H1 (cell line): ENCODE measurements at regions not wholly inside any gene's neighbourhood (a gene's known extent, or its start where the extent isn't known, plus 50 kb on each side); places are given as distances from the start of the nearest gene placed in this dataset.

Experiments used
- CTCF ChIA-PET: fragments of 300-600 bp; sonication (Branson Sonifier 250); formaldehyde crosslinking; loops from one replicate; lab custom pipeline; 2021; ENCODE audit not compliant: partially characterized antibody; lab: Charles Lee
- POLR2A ChIA-PET: fragments of 300-600 bp; sonication (Branson Sonifier 250); formaldehyde crosslinking; loops from one replicate; lab custom pipeline; 2021; ENCODE audit warnings: inconsistent platforms; ENCODE audit not compliant: partially characterized antibody; lab: Charles Lee
- DNase-seq, 2 experiments: peaks; one replicate each; pipeline versions ENCODE4 v3.0.0 to v3.0.0-alpha.2; 2010 to 2022; ENCODE audit warnings: low spot score in 2 of 2, low read depth in 1 of 2, mixed read lengths in 1 of 2
- FAIRE-seq: peaks from 2 replicates; lab custom pipeline; 2011; peaks lifted over from hg19 to GRCh38; lab: Jason Lieb, UNC
- H2AFZ ChIP-seq: 2 replicates; pipeline ENCODE4 v1.8.1; 2012; ENCODE audit warnings: low read length, inconsistent platforms
- H2AK5ac ChIP-seq: 2 replicates; pipeline ENCODE4 v1.6.1; 2013; ENCODE audit warnings: low read depth, low read length
- H2BK120ac ChIP-seq: replicated peaks from 2 replicates; pipeline ENCODE3; 2013; ENCODE audit warnings: low read depth, low read length, inconsistent platforms
- H2BK12ac ChIP-seq: 2 replicates; pipeline ENCODE4 v1.6.1; 2013; ENCODE audit warnings: low read depth, low read length
- H2BK15ac ChIP-seq: 2 replicates; pipeline ENCODE4 v1.6.1; 2013; ENCODE audit warnings: low read length
- H2BK20ac ChIP-seq: 2 replicates; pipeline ENCODE4 v1.6.1; 2013; ENCODE audit warnings: low read length
- H2BK5ac ChIP-seq: 2 replicates; pipeline ENCODE4 v1.6.1; 2013; ENCODE audit warnings: low read depth, low read length
- H3K14ac ChIP-seq: 2 replicates; pipeline ENCODE4 v1.6.1; 2013; ENCODE audit warnings: inconsistent platforms; ENCODE audit not compliant: insufficient read length
- H3K18ac ChIP-seq: 2 replicates; pipeline ENCODE4 v1.6.1; 2013; ENCODE audit warnings: low read length; ENCODE audit errors: extremely low read depth
- H3K23ac ChIP-seq: 2 replicates; pipeline ENCODE4 v1.6.1; 2013; ENCODE audit warnings: inconsistent platforms; ENCODE audit not compliant: insufficient read length
- H3K23me2 ChIP-seq: 2 replicates; pipeline ENCODE4 v1.6.1; 2013; ENCODE audit warnings: low read depth, low read length
- H3K27ac ChIP-seq: 2 replicates; pipeline ENCODE4 v1.6.1; 2011; ENCODE audit warnings: low read depth, low read length, inconsistent platforms
- H3K27me3 ChIP-seq, 4 experiments: replicated peaks in 1 of 4; 1 replicate in 1 of 4; 2 replicates in 3 of 4; pipeline versions ENCODE4 v1.6.1 to v1.8.1; 2011 to 2013; ENCODE audit warnings: low read length in 3 of 4, mild to moderate bottlenecking in 3 of 4, inconsistent platforms in 2 of 4, mixed read lengths in 2 of 4, moderate library complexity in 1 of 4; ENCODE audit not compliant: control insufficient read depth in 3 of 4, insufficient read depth in 3 of 4; ENCODE audit errors: extremely low read depth in 1 of 4
- H3K36me3 ChIP-seq, 4 experiments: 2 replicates each; pipeline versions ENCODE4 v1.6.1 to v1.8.1; 2011 to 2013; ENCODE audit warnings: mild to moderate bottlenecking in 4 of 4, low read length in 3 of 4, moderate library complexity in 2 of 4, control low read depth in 1 of 4, inconsistent platforms in 1 of 4; ENCODE audit not compliant: insufficient read depth in 4 of 4, control insufficient read depth in 2 of 4
- H3K4ac ChIP-seq: replicated peaks from 2 replicates; pipeline ENCODE3; 2013; ENCODE audit warnings: low read length, low read depth, mixed read lengths, inconsistent platforms; ENCODE audit not compliant: insufficient read length
- H3K4me1 ChIP-seq, 4 experiments: replicated peaks in 1 of 4; 1 replicate in 1 of 4; 2 replicates in 3 of 4; pipeline versions ENCODE4 v1.6.1 to v1.8.1; 2011 to 2013; ENCODE audit warnings: low read length in 3 of 4, inconsistent platforms in 2 of 4, mixed read lengths in 1 of 4; ENCODE audit not compliant: insufficient read depth in 4 of 4, control insufficient read depth in 3 of 4
- H3K4me2 ChIP-seq, 2 experiments: 2 replicates each; pipeline versions ENCODE4 v1.6.1 to v1.8.1; 2011 to 2013; ENCODE audit warnings: low read depth in 2 of 2, low read length in 2 of 2, control low read depth in 1 of 2, inconsistent platforms in 1 of 2, mild to moderate bottlenecking in 1 of 2; ENCODE audit not compliant: insufficient read depth in 1 of 2
- H3K4me3 ChIP-seq, 4 experiments: fragments of 200-600, 300-600 bp in 1 of 4; sonication (generic), shearing (Covaris generic), sonication (Bioruptor Twin) in 1 of 4; 2 replicates each; pipeline versions ENCODE4 v1.5.1 to v1.8.1; 2011 to 2016; ENCODE audit warnings: low read length in 4 of 4, low read depth in 3 of 4, control low read depth in 2 of 4, inconsistent platforms in 2 of 4, mild to moderate bottlenecking in 2 of 4, mixed read lengths in 1 of 4, moderate library complexity in 1 of 4; ENCODE audit not compliant: insufficient read depth in 2 of 4; ENCODE audit errors: extremely low read depth in 1 of 4
- H3K56ac ChIP-seq: replicated peaks from 2 replicates; pipeline ENCODE3; 2013; ENCODE audit warnings: low read depth, mild to moderate bottlenecking, mixed read lengths, low read length, inconsistent platforms; ENCODE audit not compliant: insufficient read length
- H3K79me1 ChIP-seq: 2 replicates; pipeline ENCODE4 v1.6.1; 2013; ENCODE audit warnings: low read depth, low read length, control low read depth
- H3K79me2 ChIP-seq, 2 experiments: 2 replicates each; pipeline versions ENCODE4 v1.6.1 to v1.8.1; 2012 to 2013; ENCODE audit warnings: low read length in 2 of 2, mild to moderate bottlenecking in 2 of 2, inconsistent platforms in 1 of 2; ENCODE audit not compliant: insufficient read depth in 2 of 2, control insufficient read depth in 1 of 2
- H3K9ac ChIP-seq, 4 experiments: replicated peaks in 1 of 4; 1 replicate in 1 of 4; 2 replicates in 3 of 4; pipeline versions ENCODE4 v1.6.1 to v1.8.1; 2011 to 2013; ENCODE audit warnings: low read depth in 3 of 4, low read length in 3 of 4, control low read depth in 2 of 4, mild to moderate bottlenecking in 2 of 4, moderate library complexity in 2 of 4, inconsistent platforms in 1 of 4; ENCODE audit errors: extremely low read depth in 1 of 4
- H3K9me3 ChIP-seq, 2 experiments: 2 replicates each; pipeline versions ENCODE4 v1.6.1 to v1.8.1; 2012 to 2013; ENCODE audit warnings: mild to moderate bottlenecking in 2 of 2, moderate library complexity in 2 of 2, control low read depth in 1 of 2, inconsistent platforms in 1 of 2, low read depth in 1 of 2, low read length in 1 of 2, mixed read lengths in 1 of 2; ENCODE audit not compliant: insufficient read depth in 2 of 2
- H4K20me1 ChIP-seq, 2 experiments: replicated peaks in 1 of 2; 2 replicates each; pipeline versions ENCODE3 to v1.8.1; 2011 to 2013; ENCODE audit warnings: inconsistent platforms in 2 of 2, low read length in 2 of 2, mild to moderate bottlenecking in 1 of 2; ENCODE audit not compliant: insufficient read depth in 2 of 2, control insufficient read depth in 1 of 2
- H4K5ac ChIP-seq: 2 replicates; pipeline ENCODE4 v1.6.1; 2013; ENCODE audit warnings: low read length, low read depth, mixed read lengths, inconsistent platforms; ENCODE audit not compliant: insufficient read length
- H4K8ac ChIP-seq: 2 replicates; pipeline ENCODE4 v1.8.0; 2013; ENCODE audit warnings: mild to moderate bottlenecking, moderate library complexity, low read length, inconsistent platforms; ENCODE audit not compliant: insufficient read depth; ENCODE audit errors: extremely low read depth
- H4K91ac ChIP-seq: replicated peaks from 2 replicates; pipeline ENCODE3; 2013; ENCODE audit warnings: low read length, mixed read lengths, inconsistent platforms; ENCODE audit not compliant: insufficient read length
- TAF7 ChIP-seq: optimal IDR thresholded peaks from 2 replicates; pipeline ENCODE3; 2011; ENCODE audit warnings: low read depth, mild to moderate bottlenecking, inconsistent platforms, low read length, moderate library complexity, borderline replicate concordance
- WGBS, 2 experiments: shearing (Covaris generic) in 1 of 2; methylation state at CpG; one replicate each; pipeline versions ENCODE4 v1.1.6 to v1.1.7; 2013 to 2015; ENCODE audit warnings: low lambda C conversion rate in 2 of 2, mixed read lengths in 2 of 2, inconsistent platforms in 1 of 2, low coverage in 1 of 2, missing lambda C conversion rate in 1 of 2; ENCODE audit not compliant: insufficient replicate concordance in 2 of 2, insufficient coverage in 1 of 2, insufficient read length in 1 of 2; ENCODE audit errors: extremely low coverage in 1 of 2, missing lambda C conversion rate in 1 of 2; 5-methylcytosine and 5-hydroxymethylcytosine counted together

DNA sequence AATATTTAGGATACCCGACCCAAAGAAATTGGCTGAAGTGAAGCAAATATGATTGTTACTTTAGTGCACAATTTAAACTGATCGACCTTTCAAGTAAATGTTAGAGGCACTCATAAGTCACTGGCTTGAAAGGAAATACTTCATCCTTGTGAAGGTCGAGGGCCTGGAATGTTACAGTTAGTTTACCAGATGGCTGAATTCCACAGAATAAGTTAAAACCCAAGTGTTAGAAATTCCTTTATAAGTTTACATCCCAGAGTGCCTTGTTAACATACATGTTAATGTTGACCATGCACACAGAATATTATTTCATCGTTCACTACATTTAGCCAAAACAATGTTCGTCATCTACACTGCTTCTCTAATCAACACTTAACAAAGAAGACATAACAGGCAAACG is 235.5 kb upstream of the ANO3 start:
- no peak overlapping the region for H3K27ac ChIP-seq
- H4K20me1 ChIP-seq = no peaks in the 10 kb centered on the region
- no peaks in the 10 kb centered on the region for H3K79me2 ChIP-seq
- H4K8ac ChIP-seq = no peak overlapping the region
- H2BK15ac ChIP-seq = no peak overlapping the region
- TF ChIP-seq TAF7 = no peak
- TF ChIP-seq, all 59 proteins: peak for 0
- H2BK5ac ChIP-seq = no peak overlapping the region
- ChIA-PET CTCF (no interaction called here), POLR2A (no interaction called here)
- H3K9me3 ChIP-seq = no peaks in the 10 kb centered on the region
- H3K4me3 ChIP-seq = no peak overlapping the region
- no peak overlapping the region for H2BK120ac ChIP-seq
- H3K79me1 ChIP-seq = no peaks in the 10 kb centered on the region
- no peak overlapping the region for H3K4ac ChIP-seq
- H2BK20ac ChIP-seq = no peak overlapping the region
- H3K4me1 ChIP-seq = no peaks in the 10 kb centered on the region
- H3K18ac ChIP-seq = no peak overlapping the region
- no peak overlapping the region for H4K91ac ChIP-seq
- no peaks in the 10 kb centered on the region for H3K36me3 ChIP-seq
- WGBS, 2 experiments = 93% methylated on average over 6 of the region's 6 CpGs; no CpG with 5 or more reads in 1 of the 2 experiments
- no peak overlapping the region for H3K9ac ChIP-seq
- no peak for DNase-seq
- no peaks in the 10 kb centered on the region for H3K27me3 ChIP-seq
- H3K23ac ChIP-seq = no peak overlapping the region
- H3K14ac ChIP-seq = no peak overlapping the region
- H3K23me2 ChIP-seq = no peaks in the 10 kb centered on the region
- H2AFZ ChIP-seq = no peak overlapping the region
- H2BK12ac ChIP-seq = no peak overlapping the region
- FAIRE-seq = no peak
- H3K56ac ChIP-seq = no peak overlapping the region
- H2AK5ac ChIP-seq = no peak overlapping the region
- no peak overlapping the region for H4K5ac ChIP-seq
- no peak overlapping the region for H3K4me2 ChIP-seq
